HepG2 (cell line): ENCODE measurements at regions not wholly inside any gene's neighbourhood (a gene's known extent, or its start where the extent isn't known, plus 50 kb on each side); places are given as distances from the start of the nearest gene placed in this dataset.

ENCODE experiments used
- ATAC-seq: fragments of 200-7000 bp; cut with Tn5 transposase; 3 replicates; pipeline ENCODE4 v1.9.1; 2020; ENCODE audit warnings: mild to moderate bottlenecking, moderate library complexity
- BruUV-seq: library from RNA; stranded (reverse); fragments of 400-500 nt; replicated peaks from 2 replicates; lab custom pipeline; 2021; lab: Mats Ljungman, UMichigan
- CTCF ChIA-PET: fragments of 300-600 bp; formaldehyde crosslinking; extraction: SDS; loops from one replicate; lab custom pipeline; 2021; ENCODE audit warnings: low total read pairs, inconsistent platforms, low intra/inter-chr PET ratio; lab: Yijun Ruan, JAX
- POLR2A ChIA-PET: fragments of 350-600 bp; sonication (Branson Sonifier 250); formaldehyde crosslinking; loops from one replicate; lab custom pipeline; 2020; ENCODE audit warnings: antibody characterized with exemption, inconsistent platforms; lab: Yijun Ruan, JAX
- DNase-seq: peaks from one replicate; pipeline ENCODE4 v3.0.0-alpha.2; 2015; ENCODE audit warnings: low spot score
- FAIRE-seq: peaks from 3 replicates; lab custom pipeline; 2011; peaks lifted over from hg19 to GRCh38; lab: Jason Lieb, UNC
- H2AFZ ChIP-seq: one replicate; pipeline ENCODE4 v1.6.1; 2011; ENCODE audit warnings: low read length, inconsistent platforms
- H3K27ac ChIP-seq: fragments of 300-600 bp; 3 replicates; pipeline ENCODE4 v1.8.0; 2011; ENCODE audit warnings: mixed run types, mild to moderate bottlenecking, mixed read lengths, low read length, inconsistent platforms; ENCODE audit not compliant: insufficient read depth; ENCODE audit errors: extremely low read length
- H3K27me3 ChIP-seq, 2 experiments: fragments of 200-600 bp in 1 of 2; 2 replicates in 1 of 2; 3 replicates in 1 of 2; pipeline versions ENCODE4 v1.6.0 to v1.8.0; 2011; ENCODE audit warnings: low read length in 2 of 2, mild to moderate bottlenecking in 2 of 2, moderate library complexity in 2 of 2, inconsistent platforms in 1 of 2; ENCODE audit not compliant: insufficient read depth in 2 of 2, control insufficient read depth in 1 of 2
- H3K36me3 ChIP-seq, 2 experiments: fragments of 200-600 bp in 1 of 2; replicated peaks in 1 of 2; 2 replicates in 1 of 2; 3 replicates in 1 of 2; pipeline versions ENCODE4 v1.5.1 to v1.8.0; 2011; ENCODE audit warnings: low read length in 2 of 2, inconsistent platforms in 1 of 2; ENCODE audit not compliant: insufficient read depth in 2 of 2, control insufficient read depth in 1 of 2
- H3K4me1 ChIP-seq: 2 replicates; pipeline ENCODE4 v1.5.1; 2012; ENCODE audit warnings: low read length, inconsistent platforms; ENCODE audit not compliant: insufficient read depth
- H3K4me2 ChIP-seq: 2 replicates; pipeline ENCODE4 v1.6.0; 2011; ENCODE audit warnings: low read depth, low read length, inconsistent platforms
- H3K4me3 ChIP-seq, 3 experiments: fragments of 200-600 bp in 1 of 3; sonication (generic), shearing (Covaris generic) in 1 of 3; replicated peaks in 1 of 3; 2 replicates each; pipeline ENCODE4 v1.5.1; 2011 to 2016; ENCODE audit warnings: low read length in 3 of 3, inconsistent platforms in 2 of 3, low read depth in 2 of 3, mild to moderate bottlenecking in 2 of 3, control low read depth in 1 of 3, mixed read lengths in 1 of 3; ENCODE audit not compliant: insufficient read depth in 1 of 3
- H3K79me2 ChIP-seq: one replicate; pipeline ENCODE4 v1.6.1; 2011; ENCODE audit warnings: low read length, inconsistent platforms; ENCODE audit not compliant: insufficient read depth
- H3K9ac ChIP-seq: 2 replicates; pipeline ENCODE4 v1.6.0; 2011; ENCODE audit warnings: mild to moderate bottlenecking, low read depth, low read length, inconsistent platforms; ENCODE audit not compliant: insufficient read depth
- H3K9me3 ChIP-seq: 2 replicates; pipeline ENCODE4 v1.5.1; 2012; ENCODE audit warnings: mild to moderate bottlenecking, low read length
- H4K20me1 ChIP-seq: 2 replicates; pipeline ENCODE4 v1.6.0; 2011; ENCODE audit warnings: inconsistent platforms, mild to moderate bottlenecking, low read length, moderate library complexity; ENCODE audit not compliant: insufficient read depth
- BCL6 ChIP-seq: IDR thresholded peaks from 2 replicates; pipeline ENCODE4 v1.6.1; 2016; ENCODE audit warnings: missing genetic modification reagents, missing compliant biosample characterization
- HOXA9 ChIP-seq: sonication (generic); formaldehyde crosslinking; IDR thresholded peaks from 2 replicates; pipeline ENCODE4 v1.8.1; 2022; ENCODE audit warnings: missing genetic modification reagents, mild to moderate bottlenecking, moderate library complexity, borderline replicate concordance
- JUNB ChIP-seq: sonication (generic); formaldehyde crosslinking; IDR thresholded peaks from 2 replicates; pipeline ENCODE4 v1.8.0; 2022; ENCODE audit warnings: missing genetic modification reagents, mild to moderate bottlenecking, borderline replicate concordance
- PITX1 ChIP-seq: sonication (generic); formaldehyde crosslinking; IDR thresholded peaks from 2 replicates; pipeline ENCODE4 v1.5.1; 2020; ENCODE audit warnings: mild to moderate bottlenecking, missing genetic modification reagents
- YY1 ChIP-seq: IDR thresholded peaks from 2 replicates; pipeline ENCODE4 v1.6.1; 2011; ENCODE audit warnings: low read length, low read depth, moderate library complexity, mild to moderate bottlenecking; ENCODE audit not compliant: insufficient read depth, insufficient replicate concordance
- ZNF143 ChIP-seq: sonication (generic); formaldehyde crosslinking; IDR thresholded peaks from 2 replicates; pipeline ENCODE4 v1.4.0; 2020; ENCODE audit warnings: missing genetic modification reagents
- ZNF33B ChIP-seq: sonication (generic); formaldehyde crosslinking; IDR thresholded peaks from 2 replicates; pipeline ENCODE4 v1.5.1; 2020; ENCODE audit warnings: mild to moderate bottlenecking, missing genetic modification reagents
- ZNF543 ChIP-seq: sonication (generic); formaldehyde crosslinking; IDR thresholded peaks from 2 replicates; pipeline ENCODE4 v1.4.0; 2020; ENCODE audit warnings: mild to moderate bottlenecking, missing genetic modification reagents
- ZNF883 ChIP-seq: sonication (generic); formaldehyde crosslinking; IDR thresholded peaks from 2 replicates; pipeline ENCODE4 v1.5.1; 2020; ENCODE audit warnings: mild to moderate bottlenecking, missing genetic modification reagents; ENCODE audit errors: not compliant biosample characterization
- WGBS: methylation state at CpG from one replicate; pipeline ENCODE4 v1.1.6; 2017; ENCODE audit warnings: low lambda C conversion rate; 5-methylcytosine and 5-hydroxymethylcytosine counted together
- in situ Hi-C: cut with HindIII; loops from 2 replicates; pipeline ENCODE4 v1.10.0; 2017; ENCODE audit warnings: low pct_unique_long_range_greater_than_20kb; ENCODE audit not compliant: extremely low pct_ligation_motif_present
- intact Hi-C: fragments of 100-400 bp; cut with micrococcal nuclease; formaldehyde crosslinking; loops from one replicate; pipeline ENCODE4 v1.10.0; 2022; ENCODE audit not compliant: unreplicated experiment
- TF ChIP-seq, protein P1 (sequence below): sonication (generic); formaldehyde crosslinking; IDR thresholded peaks from 2 replicates; pipeline ENCODE4 v1.5.0; 2020; ENCODE audit warnings: missing genetic modification reagents
- TF ChIP-seq, protein P2 (sequence below): sonication (generic); formaldehyde crosslinking; IDR thresholded peaks from 2 replicates; pipeline ENCODE4 v1.4.0; 2020; ENCODE audit warnings: missing genetic modification reagents

DNA sequence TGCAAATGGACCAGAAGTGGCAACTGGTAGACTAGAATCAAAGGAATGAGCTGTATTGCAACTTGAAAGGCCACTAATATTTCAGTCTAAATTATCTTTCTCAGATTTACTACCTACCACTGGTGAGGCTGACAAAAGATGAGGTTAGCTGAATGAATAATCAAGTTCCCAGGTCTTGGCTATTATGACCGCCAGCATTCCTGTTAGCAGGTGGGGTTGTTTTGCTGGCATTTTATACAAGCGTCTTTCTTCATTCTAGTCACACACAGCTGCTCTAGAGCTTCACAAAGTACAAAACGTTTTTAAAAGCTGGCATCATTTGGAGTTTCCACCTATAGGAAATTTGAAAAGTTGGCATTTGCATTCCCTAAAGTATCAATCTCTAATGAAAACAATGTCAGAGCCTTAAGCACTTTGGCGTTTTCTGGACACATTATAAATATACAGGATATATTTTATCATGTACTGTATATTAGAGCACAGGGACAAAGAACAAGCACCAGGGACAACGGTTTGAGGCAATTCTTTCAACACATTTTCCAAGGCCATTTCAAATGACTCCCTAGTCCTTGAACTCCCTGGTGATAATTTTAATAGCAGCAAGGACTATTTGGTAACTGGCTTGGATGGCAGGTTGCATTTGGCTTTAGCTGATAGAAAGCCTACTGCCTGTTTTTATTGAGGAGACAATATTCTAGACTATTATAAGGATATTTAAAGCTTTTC, 410.2 kb upstream of the CHST9 start:
- intact Hi-C loops, result no loop called here
- Histone ChIP-seq H3K27me3 (no peaks in the 10 kb centered on the region), H3K36me3 (no peaks in the 10 kb centered on the region), H3K27ac (no peak overlapping the region), H3K9ac (no peak overlapping the region)
- no peak for TF ChIP-seq HOXA9 (CRISPR knock-in tag)
- no peak for TF ChIP-seq PITX1 (CRISPR knock-in tag)
- no peak for TF ChIP-seq BCL6
- no peak for TF ChIP-seq ZNF143 (CRISPR knock-in tag)
- no peak for TF ChIP-seq ZNF543 (CRISPR knock-in tag)
- TF ChIP-seq, protein P1, sequence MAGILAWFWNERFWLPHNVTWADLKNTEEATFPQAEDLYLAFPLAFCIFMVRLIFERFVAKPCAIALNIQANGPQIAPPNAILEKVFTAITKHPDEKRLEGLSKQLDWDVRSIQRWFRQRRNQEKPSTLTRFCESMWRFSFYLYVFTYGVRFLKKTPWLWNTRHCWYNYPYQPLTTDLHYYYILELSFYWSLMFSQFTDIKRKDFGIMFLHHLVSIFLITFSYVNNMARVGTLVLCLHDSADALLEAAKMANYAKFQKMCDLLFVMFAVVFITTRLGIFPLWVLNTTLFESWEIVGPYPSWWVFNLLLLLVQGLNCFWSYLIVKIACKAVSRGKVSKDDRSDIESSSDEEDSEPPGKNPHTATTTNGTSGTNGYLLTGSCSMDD, result no peak
- TF ChIP-seq YY1, result no peak
- TF ChIP-seq, protein P2, sequence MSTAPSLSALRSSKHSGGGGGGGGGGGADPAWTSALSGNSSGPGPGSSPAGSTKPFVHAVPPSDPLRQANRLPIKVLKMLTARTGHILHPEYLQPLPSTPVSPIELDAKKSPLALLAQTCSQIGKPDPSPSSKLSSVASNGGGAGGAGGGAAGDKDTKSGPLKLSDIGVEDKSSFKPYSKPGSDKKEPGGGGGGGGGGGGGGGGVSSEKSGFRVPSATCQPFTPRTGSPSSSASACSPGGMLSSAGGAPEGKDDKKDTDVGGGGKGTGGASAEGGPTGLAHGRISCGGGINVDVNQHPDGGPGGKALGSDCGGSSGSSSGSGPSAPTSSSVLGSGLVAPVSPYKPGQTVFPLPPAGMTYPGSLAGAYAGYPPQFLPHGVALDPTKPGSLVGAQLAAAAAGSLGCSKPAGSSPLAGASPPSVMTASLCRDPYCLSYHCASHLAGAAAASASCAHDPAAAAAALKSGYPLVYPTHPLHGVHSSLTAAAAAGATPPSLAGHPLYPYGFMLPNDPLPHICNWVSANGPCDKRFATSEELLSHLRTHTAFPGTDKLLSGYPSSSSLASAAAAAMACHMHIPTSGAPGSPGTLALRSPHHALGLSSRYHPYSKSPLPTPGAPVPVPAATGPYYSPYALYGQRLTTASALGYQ, result no peak
- TF ChIP-seq ZNF883 (CRISPR knock-in tag), result no peak
- TF ChIP-seq JUNB (CRISPR knock-in tag), result no peak
- TF ChIP-seq ZNF33B (CRISPR knock-in tag), result no peak
- TF ChIP-seq, all 625 proteins: peak for 0
- Histone ChIP-seq H3K79me2 (no peaks in the 10 kb centered on the region), H2AFZ (no peak overlapping the region), H3K4me1 (no peaks in the 10 kb centered on the region), H3K9me3 (no peaks in the 10 kb centered on the region), H4K20me1 (no peaks in the 10 kb centered on the region), H3K4me3 (no peak overlapping the region), H3K4me2 (no peak overlapping the region)
- ChIA-PET CTCF (no interaction called here), POLR2A (no interaction called here)
- in situ Hi-C loops, result loop anchor here (5.0 kb wide), 1 partner anchor 238 kb away; no protein-coding TSS in a partner anchor
- no peak for FAIRE-seq
- BruUV-seq, result no TSS peak
- 11% methylated on average over 5 of the region's 5 CpGs for WGBS
- ATAC-seq, result no peak
- DNase-seq, result no peak
